Smooth muscle cell (in vitro differentiated cells): ENCODE measurements at regions not wholly inside any gene's neighbourhood (a gene's known extent, or its start where the extent isn't known, plus 50 kb on each side); places are given as distances from the start of the nearest gene placed in this dataset.

Source experiments
- DNase-seq: peaks from one replicate; lab custom pipeline; 2025; ENCODE audit not compliant: unreplicated experiment; lab: John Stamatoyannopoulos, UW
- H2AFZ ChIP-seq: fragments of 200-600 bp; sonication (generic); 2 replicates; pipeline ENCODE4 v1.6.0; 2016; ENCODE audit warnings: antibody characterized with exemption, low read depth, mild to moderate bottlenecking
- H3F3A ChIP-seq: fragments of 200-600 bp; sonication (generic); 2 replicates; pipeline ENCODE4 v1.6.0; 2017; ENCODE audit warnings: antibody characterized with exemption, low read depth
- H3K27ac ChIP-seq: fragments of 200-600 bp; sonication (generic); 2 replicates; pipeline ENCODE4 v1.5.1; 2016; ENCODE audit warnings: low read depth, mild to moderate bottlenecking
- H3K27me3 ChIP-seq: fragments of 200-600 bp; sonication (generic); 2 replicates; pipeline ENCODE4 v1.6.1; 2016; ENCODE audit warnings: low read depth, mild to moderate bottlenecking
- H3K36me3 ChIP-seq: fragments of 200-600 bp; sonication (generic); 2 replicates; pipeline ENCODE4 v1.5.1; 2016; ENCODE audit warnings: low read depth
- H3K4me1 ChIP-seq: fragments of 200-600 bp; sonication (generic); 2 replicates; pipeline ENCODE4 v1.5.1; 2016; ENCODE audit warnings: low read depth
- H3K4me2 ChIP-seq: fragments of 200-600 bp; sonication (generic); 2 replicates; pipeline ENCODE4 v1.6.0; 2016; ENCODE audit warnings: mild to moderate bottlenecking
- H3K4me3 ChIP-seq: fragments of 200-600 bp; sonication (generic); 2 replicates; pipeline ENCODE4 v1.5.1; 2016; ENCODE audit warnings: mild to moderate bottlenecking
- H3K79me2 ChIP-seq: fragments of 200-600 bp; sonication (generic); 2 replicates; pipeline ENCODE4 v1.6.0; 2016; ENCODE audit warnings: low read depth, mild to moderate bottlenecking
- H3K9ac ChIP-seq: fragments of 200-600 bp; sonication (generic); 2 replicates; pipeline ENCODE4 v1.6.0; 2016; ENCODE audit warnings: low read depth
- H3K9me3 ChIP-seq: fragments of 200-600 bp; sonication (generic); replicated peaks from 2 replicates; pipeline ENCODE4 v1.5.1; 2016; ENCODE audit warnings: low read depth
- H4K20me1 ChIP-seq: fragments of 200-600 bp; sonication (generic); 2 replicates; pipeline ENCODE4 v1.6.0; 2016; ENCODE audit warnings: low read depth
- CTCF ChIP-seq: fragments of 200-600 bp; sonication (generic); IDR thresholded peaks from 2 replicates; pipeline ENCODE4 v1.5.1; 2017; ENCODE audit warnings: borderline replicate concordance, mild to moderate bottlenecking, antibody characterized with exemption; ENCODE audit not compliant: insufficient read depth, poor library complexity, severe bottlenecking
- WGBS: methylation state at CpG from one replicate; pipeline ENCODE4 v1.1.7; 2016; ENCODE audit warnings: low lambda C conversion rate; 5-methylcytosine and 5-hydroxymethylcytosine counted together

- 84% methylated on average over 2 of the region's 2 CpGs for WGBS
- no peak for DNase-seq
- no peak overlapping the region for H3K4me3 ChIP-seq
- H3K9me3 ChIP-seq: no peaks in the 10 kb centered on the region
- no peaks in the 10 kb centered on the region for H3K79me2 ChIP-seq
- no peaks in the 10 kb centered on the region for H3F3A ChIP-seq
- H3K9ac ChIP-seq: no peak overlapping the region
- H2AFZ ChIP-seq: no peak overlapping the region
- H3K4me1 ChIP-seq: no peaks in the 10 kb centered on the region
- H3K27me3 ChIP-seq: no peaks in the 10 kb centered on the region
- no peaks in the 10 kb centered on the region for H3K36me3 ChIP-seq
- TF ChIP-seq CTCF: no peak
- H3K27ac ChIP-seq: no peak overlapping the region
- no peak overlapping the region for H3K4me2 ChIP-seq
- H4K20me1 ChIP-seq: no peaks in the 10 kb centered on the region
These were observed 345.0 kb downstream of the NNT start for GRCh38 chr5:43947935-43948334.

DNA sequence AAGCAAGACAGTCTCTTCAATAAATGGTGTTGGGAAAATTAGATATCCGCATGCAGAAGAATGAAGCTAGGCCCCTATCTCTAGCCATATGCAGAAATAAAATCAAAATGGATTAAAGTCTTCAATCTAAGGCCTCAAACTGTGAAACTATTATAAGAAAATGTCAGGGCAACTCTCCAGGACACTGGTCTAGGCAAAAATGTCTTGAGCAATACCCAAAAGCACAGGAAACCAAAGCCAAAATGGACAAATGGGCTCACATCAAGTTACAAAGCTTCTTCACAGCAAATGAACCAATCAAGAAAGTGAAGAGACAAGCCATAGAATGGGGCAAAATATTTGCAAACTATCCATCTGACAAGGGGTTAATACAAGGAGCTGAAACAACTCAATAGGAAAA is 338.8 kb downstream of the NNT start:
- Histone ChIP-seq H3F3A (no peaks in the 10 kb centered on the region), H3K79me2 (no peaks in the 10 kb centered on the region), H3K36me3 (no peaks in the 10 kb centered on the region), H3K9me3 (no peaks in the 10 kb centered on the region), H3K27ac (no peak overlapping the region), H4K20me1 (no peaks in the 10 kb centered on the region), H3K27me3 (no peaks in the 10 kb centered on the region), H3K4me1 (no peaks in the 10 kb centered on the region), H3K4me2 (no peak overlapping the region), H3K9ac (no peak overlapping the region), H2AFZ (no peak overlapping the region), H3K4me3 (no peak overlapping the region)
- no peak for TF ChIP-seq CTCF
- DNase-seq: no peak
- 97% methylated on average over 1 of the region's 1 CpG for WGBS

DNA sequence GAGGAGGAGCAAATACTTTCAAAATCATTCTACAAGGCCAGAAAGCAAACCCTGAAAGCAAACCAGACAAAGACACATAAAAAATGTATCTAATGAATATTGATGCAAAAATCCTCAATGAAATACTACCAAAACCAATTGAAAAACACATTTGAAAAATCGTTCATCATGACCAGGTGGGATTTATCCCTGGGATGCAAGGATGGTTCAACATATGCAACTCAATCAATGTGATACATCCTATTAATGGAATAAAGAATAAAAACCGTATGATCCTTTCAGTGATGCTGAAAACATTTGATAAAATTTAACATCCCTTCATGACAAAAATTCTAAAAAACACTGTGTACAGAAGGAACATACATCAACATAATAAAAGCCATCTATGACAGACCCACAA is 337.6 kb downstream of the NNT start:
- TF ChIP-seq CTCF: no peak
- Histone ChIP-seq H3K4me3 (no peak overlapping the region), H3K4me1 (no peaks in the 10 kb centered on the region), H3K27ac (no peak overlapping the region), H3K27me3 (no peaks in the 10 kb centered on the region), H3F3A (no peaks in the 10 kb centered on the region), H4K20me1 (no peaks in the 10 kb centered on the region), H2AFZ (no peak overlapping the region), H3K36me3 (no peaks in the 10 kb centered on the region), H3K79me2 (no peaks in the 10 kb centered on the region), H3K4me2 (no peak overlapping the region), H3K9me3 (no peaks in the 10 kb centered on the region), H3K9ac (no peak overlapping the region)
- no peak for DNase-seq
- WGBS: 91% methylated on average over 2 of the region's 2 CpGs

DNA sequence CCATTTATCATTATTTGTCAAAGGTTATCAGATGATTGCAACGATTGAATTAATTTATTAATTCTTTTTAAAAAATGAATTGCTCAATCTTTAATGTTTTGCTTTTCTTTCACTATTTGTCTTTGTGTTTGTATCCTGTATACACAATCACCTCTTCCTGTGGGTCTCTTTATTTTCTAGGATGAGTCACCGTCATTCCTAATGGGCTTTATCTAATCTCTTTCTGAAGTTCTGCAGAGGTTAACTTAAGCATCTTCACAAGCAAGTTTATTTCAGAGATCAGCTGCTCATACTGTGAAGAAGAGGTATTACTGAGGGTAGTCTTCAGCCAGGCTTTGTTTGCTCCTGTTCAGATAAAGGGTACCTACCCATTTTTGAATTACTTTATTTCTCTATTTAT is 323.9 kb downstream of the NNT start:
- no peak for DNase-seq
- Histone ChIP-seq H3K36me3 (no peaks in the 10 kb centered on the region), H3K9me3 (no peaks in the 10 kb centered on the region), H4K20me1 (no peaks in the 10 kb centered on the region), H3K79me2 (no peaks in the 10 kb centered on the region), H3K27me3 (no peaks in the 10 kb centered on the region), H3K4me1 (peaks cover 13% of the 10 kb centered on the region), H2AFZ (no peak overlapping the region), H3K9ac (no peak overlapping the region), H3K4me2 (no peak overlapping the region), H3F3A (no peaks in the 10 kb centered on the region), H3K27ac (no peak overlapping the region), H3K4me3 (no peak overlapping the region)
- WGBS: 37% methylated on average over 2 of the region's 2 CpGs
- no peak for TF ChIP-seq CTCF
